ENCODE measurements at regions not wholly inside any gene's neighbourhood (a gene's known extent, or its start where the extent isn't known, plus 50 kb on each side); places are given as distances from the start of the nearest gene placed in this dataset.

GRCh38 chr6:26194329-26194701, 107.1 kb downstream of the HFE start:
- TF ChIP-seq CTCF (IDR thresholded peaks at IDR 0.05; ENCODE audit: low read depth, low read length, poor library complexity, severe bottlenecking) (no peak), EZH2phosphoT487 (IDR thresholded peaks at IDR 0.05; ENCODE audit: borderline replicate concordance, low read length) (no peak)
